CD4-positive, alpha-beta T cell treated with Interleukin-12 subunit alpha and Interleukin-12 subunit beta, for 1 hour (primary cell): ENCODE measurements at regions not wholly inside any gene's neighbourhood (a gene's known extent, or its start where the extent isn't known, plus 50 kb on each side); places are given as distances from the start of the nearest gene placed in this dataset.

Source experiments
- DNase-seq: peaks from one replicate; pipeline ENCODE4 v3.0.0-alpha.2; 2020

DNA sequence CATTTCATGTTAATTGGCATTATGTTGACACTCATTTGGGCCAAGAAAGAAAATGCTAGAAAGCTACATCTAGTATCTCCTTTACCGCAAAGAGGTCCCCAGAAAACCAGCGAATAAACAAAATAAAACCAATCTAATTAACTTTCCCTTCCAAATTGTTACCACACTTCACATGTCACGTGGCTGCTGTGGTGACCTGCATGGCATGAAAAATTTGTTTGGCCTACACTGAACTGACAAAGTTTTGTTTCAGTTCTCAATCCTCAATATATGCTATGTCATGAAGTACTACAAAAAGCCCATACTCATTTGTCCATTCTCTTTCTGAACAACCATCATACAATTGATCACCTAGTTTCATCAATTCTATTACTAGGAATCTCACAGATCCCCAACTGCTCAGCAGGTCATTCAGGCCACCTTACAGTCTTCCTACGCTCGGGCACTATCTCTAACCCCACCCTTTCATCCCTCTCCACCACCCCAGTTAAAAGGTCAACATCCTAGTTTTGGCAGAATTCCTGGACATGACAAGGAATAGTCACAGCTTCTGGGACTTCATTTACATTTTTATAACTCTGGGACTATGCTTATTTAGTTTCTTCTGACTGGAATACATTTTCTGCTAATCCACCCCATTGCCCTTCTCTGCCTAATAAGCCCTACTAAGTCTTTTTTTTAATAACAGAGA, 480.4 kb downstream of the IGSF11 start:
- no peak for DNase-seq

DNA sequence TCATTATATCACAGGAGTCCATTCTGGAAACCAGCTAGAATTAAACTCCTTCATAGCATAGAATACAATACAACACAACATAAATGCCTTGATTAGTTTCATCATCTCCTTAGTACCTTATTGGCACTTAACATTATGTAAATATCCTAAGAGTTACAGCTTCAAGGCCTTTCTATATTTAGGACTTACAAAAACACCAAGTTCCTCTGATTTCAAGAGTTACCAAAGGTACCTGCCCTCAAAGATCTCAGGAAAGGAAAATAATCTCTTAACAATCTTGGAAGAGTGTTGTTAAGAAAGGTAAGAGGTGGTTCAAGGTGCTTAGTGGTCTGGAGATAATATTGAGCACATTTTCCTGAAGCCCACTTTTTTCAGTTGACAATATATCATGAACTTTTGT, 477.7 kb downstream of the IGSF11 start:
- DNase-seq, result no peak

- DNase-seq, result no peak
Measured at GRCh38 chr3:118557513-118557912, 477.1 kb downstream of the IGSF11 start.

- DNase-seq, result no peak
Measured at GRCh38 chr3:118559286-118559685, 475.4 kb downstream of the IGSF11 start.

GRCh38 chr3:118564800-118565199, 469.8 kb downstream of the IGSF11 start:
- no peak for DNase-seq

DNA sequence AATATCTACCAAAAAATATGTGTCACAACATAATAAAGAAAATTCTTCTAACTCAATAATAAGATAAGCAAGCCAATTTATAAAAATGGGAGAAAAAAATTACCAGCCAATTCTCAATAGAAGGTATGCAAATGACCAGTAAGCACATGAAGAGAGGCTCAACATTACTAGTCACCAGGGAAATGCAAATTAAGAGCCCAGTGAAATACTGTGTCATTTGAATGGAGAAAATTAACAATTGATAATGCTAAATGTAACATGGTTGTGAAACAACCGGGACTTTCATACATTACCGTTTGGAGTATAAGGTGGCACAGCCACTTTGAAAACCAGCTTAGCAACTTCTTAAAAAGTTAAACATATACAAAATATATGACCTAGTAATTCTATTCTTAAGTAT, 460.7 kb downstream of the IGSF11 start:
- DNase-seq, result no peak

- no peak for DNase-seq
Measured at GRCh38 chr3:118577055-118577777, 457.4 kb downstream of the IGSF11 start.

DNA sequence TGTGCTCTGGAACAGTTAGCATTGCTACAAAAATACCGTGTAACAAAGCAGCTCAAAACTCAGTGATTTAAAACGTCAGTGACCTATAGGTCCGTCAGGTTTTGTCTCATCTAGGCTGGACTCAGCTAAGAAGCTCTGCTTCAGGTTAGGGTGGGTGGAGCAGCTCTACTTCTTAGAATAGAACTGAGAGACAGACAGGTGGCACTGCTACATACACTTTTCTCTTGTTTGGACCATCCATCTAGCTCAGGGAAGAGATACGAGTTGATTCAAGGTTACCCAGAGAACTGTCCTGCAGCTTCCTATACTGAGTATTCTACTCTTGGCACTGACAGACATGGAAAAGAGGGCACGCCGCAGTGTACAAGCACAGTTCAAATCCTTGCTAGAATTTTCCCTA, 456.1 kb downstream of the IGSF11 start:
- DNase-seq, result no peak

- DNase-seq, result no peak
Measured at GRCh38 chr3:118587037-118587741, 447.5 kb downstream of the IGSF11 start.

- no peak for DNase-seq
Measured at GRCh38 chr3:118587847-118588246, 446.8 kb downstream of the IGSF11 start.

DNA sequence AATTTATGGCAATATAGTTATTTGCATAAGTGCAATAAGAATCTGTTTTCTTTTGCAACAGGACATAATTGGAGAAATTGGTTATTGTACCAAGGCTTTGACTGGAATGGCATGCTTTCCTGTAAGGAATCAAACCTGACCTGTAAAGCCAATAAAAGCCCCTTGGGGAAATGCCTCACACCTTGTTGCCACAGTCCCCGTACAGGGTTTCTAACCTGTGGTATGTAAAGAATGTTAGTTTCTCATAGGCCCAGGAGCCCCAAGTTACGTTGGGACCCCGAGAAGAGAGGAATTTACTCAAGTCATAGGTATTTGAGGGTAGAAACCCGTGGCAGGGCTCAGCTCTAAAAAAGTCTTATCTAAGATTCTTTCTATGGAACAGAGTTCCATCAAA, 441.4 kb downstream of the IGSF11 start:
- no peak for DNase-seq

GRCh38 chr3:118597184-118597583, 437.5 kb downstream of the IGSF11 start:
- DNase-seq, result no peak

DNA sequence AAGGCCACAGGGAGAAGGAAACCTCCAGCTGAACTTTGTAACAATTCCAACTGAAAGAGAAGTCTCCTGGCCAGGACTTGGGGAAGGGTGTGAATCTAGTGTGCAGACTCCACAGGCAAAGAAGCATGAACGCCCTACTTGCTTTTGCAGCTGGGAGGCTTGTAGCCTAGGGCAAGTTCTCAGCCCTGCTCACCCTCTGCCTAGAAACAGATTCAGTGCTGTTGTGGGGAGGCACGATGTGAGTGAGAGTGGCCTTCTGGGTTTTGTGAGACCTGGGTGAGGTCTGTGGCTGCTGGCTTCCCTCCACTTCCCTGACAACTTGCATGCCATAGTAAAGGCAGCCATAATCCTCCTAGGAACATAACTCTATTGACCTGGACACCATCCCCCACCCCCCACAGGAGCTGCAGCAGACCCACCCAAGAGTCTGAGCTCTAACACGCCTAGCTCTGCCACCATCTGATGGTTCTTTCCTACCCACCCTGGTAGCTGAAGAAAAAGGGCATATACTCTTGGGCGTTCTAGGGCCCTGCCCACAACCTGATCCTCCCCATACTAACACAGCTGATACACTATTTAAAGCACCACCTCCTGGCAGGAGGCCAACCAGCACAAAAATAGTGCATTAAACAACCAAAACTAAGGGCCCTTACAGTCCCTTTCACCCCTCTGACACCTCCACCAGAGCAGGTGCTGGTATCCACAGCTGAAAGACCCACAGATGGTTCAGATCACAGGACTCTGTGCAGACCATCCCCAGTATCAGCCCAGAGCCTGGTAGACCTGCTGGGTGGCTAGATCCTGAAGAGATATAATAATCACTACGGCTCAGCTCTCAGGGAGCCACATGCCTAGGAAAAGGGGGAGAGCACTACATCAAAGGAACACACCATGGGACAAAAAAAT, 426.5 kb downstream of the IGSF11 start:
- no peak for DNase-seq

DNA sequence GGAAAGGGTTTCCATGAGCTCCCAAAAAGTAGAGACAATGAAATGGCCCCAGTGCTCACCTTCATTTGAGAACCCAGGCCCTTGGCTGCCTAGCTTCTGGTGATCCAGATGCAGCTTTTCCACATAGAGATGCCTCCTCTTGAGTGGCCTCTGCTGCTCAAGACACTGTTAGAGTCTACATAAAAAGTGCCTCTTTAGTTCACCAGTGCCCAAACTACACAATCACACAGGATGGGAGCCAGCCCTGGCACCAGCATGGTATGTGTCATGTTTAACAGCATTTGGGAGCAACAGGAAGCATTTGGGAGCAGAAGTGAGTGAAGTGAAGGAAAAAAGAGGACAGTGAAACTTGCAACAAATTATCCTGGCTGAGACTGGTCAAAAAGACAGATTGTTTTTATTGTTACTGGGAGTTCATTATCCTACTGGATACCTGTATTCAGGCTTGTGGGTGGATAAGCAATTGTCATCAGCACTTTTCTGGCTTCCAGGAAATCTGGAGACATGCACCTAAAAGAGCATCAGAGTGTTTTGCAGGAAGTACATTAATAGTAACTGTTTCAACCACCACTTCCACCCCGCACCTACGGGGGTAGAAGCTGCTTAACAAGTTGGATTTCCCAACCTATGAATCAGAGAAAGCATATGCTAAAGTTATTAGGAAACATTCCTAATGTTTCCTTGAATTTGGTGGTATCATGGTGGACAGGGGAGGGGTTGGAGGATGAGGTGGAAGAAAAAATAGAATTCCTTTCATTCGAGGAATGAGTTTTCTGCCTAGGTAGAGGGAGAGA, 416.2 kb downstream of the IGSF11 start:
- DNase-seq, result no peak

DNA sequence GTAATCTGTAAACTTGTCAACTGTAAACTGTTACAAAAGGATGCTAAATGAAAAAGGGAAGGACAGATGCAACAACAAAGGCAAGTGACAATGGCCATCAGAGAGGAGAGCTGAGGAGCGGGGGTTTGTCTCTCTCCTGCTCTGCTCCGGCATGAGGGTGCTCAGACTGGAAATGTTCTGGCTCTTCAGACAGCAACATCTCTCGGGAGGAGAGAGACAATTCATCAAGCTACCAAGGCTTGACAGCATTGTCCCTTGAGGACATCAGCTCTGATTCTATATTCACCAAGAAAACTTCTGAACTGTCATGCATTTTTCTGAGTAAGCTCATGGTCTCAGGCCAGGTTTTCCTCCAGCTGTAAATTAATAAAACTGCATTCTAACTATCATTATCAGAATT, 408.2 kb downstream of the IGSF11 start:
- no peak for DNase-seq

GRCh38 chr3:118628704-118629341, 405.8 kb downstream of the IGSF11 start:
- peak; percentile 2 for DNase-seq

GRCh38 chr3:118629821-118630220, 404.8 kb downstream of the IGSF11 start:
- DNase-seq, result no peak

GRCh38 chr3:118635711-118636110, 398.9 kb downstream of the IGSF11 start:
- no peak for DNase-seq

GRCh38 chr3:118636841-118637240, 397.8 kb downstream of the IGSF11 start:
- no peak for DNase-seq

GRCh38 chr3:118637846-118638245, 396.8 kb downstream of the IGSF11 start:
- no peak for DNase-seq

DNA sequence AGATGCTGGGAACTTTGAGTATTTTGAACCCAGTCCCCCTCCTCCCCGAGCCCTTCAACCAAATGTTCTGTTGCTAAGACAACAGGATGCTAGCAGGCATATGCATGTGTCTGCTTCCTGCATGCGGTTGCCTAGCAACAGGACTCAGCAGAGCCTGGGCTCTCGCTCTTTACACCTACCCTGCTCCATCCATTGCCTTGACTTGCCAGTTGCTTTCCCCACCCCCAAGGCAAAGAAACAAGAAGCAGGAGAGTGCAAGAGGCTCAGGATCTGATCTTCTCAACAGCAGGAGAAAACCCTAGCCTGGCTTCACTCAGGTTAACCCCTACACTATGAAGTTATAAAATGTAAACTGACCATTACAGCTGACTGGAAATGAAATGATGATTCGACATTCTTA, 393.0 kb downstream of the IGSF11 start:
- DNase-seq, result peak; percentile 7

- DNase-seq, result no peak
Measured at GRCh38 chr3:118671192-118671591, 363.5 kb downstream of the IGSF11 start.
